Small intestine (tissue), 7 donors: ENCODE measurements at regions not wholly inside any gene's neighbourhood (a gene's known extent, or its start where the extent isn't known, plus 50 kb on each side); places are given as distances from the start of the nearest gene placed in this dataset.

Source experiments
- DNase-seq, 2 donors: peaks; one replicate each; pipeline versions ENCODE4 v3.0.0 to v3.0.0-alpha.2; 2013
- FAIRE-seq: peaks from 2 replicates; lab custom pipeline; 2012; peaks lifted over from hg19 to GRCh38; lab: Jason Lieb, UNC
- H3K27ac ChIP-seq, 3 donors: one replicate each; pipeline ENCODE4 v1.5.1; 2013; ENCODE audit warnings: low read length in 2 of 3, mild to moderate bottlenecking in 2 of 3, control low read depth in 1 of 3, inconsistent platforms in 1 of 3, low read depth in 1 of 3, moderate library complexity in 1 of 3
- H3K27me3 ChIP-seq, 3 donors: one replicate each; pipeline ENCODE4 v1.6.1; 2013; ENCODE audit warnings: low read length in 3 of 3, inconsistent platforms in 1 of 3; ENCODE audit not compliant: control insufficient read depth in 3 of 3, insufficient read depth in 3 of 3
- H3K36me3 ChIP-seq, 3 donors: one replicate each; pipeline ENCODE4 v1.6.1; 2013; ENCODE audit warnings: low read length in 3 of 3, inconsistent platforms in 1 of 3, low read depth in 1 of 3, mild to moderate bottlenecking in 1 of 3, moderate library complexity in 1 of 3; ENCODE audit not compliant: control insufficient read depth in 3 of 3, insufficient read depth in 2 of 3
- H3K4me1 ChIP-seq, 3 donors: one replicate each; pipeline ENCODE4 v1.6.1; 2013; ENCODE audit warnings: low read length in 2 of 3, inconsistent platforms in 1 of 3, low read depth in 1 of 3, mild to moderate bottlenecking in 1 of 3, moderate library complexity in 1 of 3; ENCODE audit not compliant: control insufficient read depth in 3 of 3, insufficient read depth in 2 of 3
- H3K4me3 ChIP-seq, 3 donors: one replicate each; pipeline ENCODE4 v1.5.1; 2013; ENCODE audit warnings: low read length in 3 of 3, control low read depth in 1 of 3, inconsistent platforms in 1 of 3, low read depth in 1 of 3, mild to moderate bottlenecking in 1 of 3, moderate library complexity in 1 of 3
- H3K9me3 ChIP-seq, 2 donors: one replicate each; pipeline ENCODE4 v1.6.1; 2013; ENCODE audit warnings: low read depth in 1 of 2, low read length in 1 of 2; ENCODE audit not compliant: control insufficient read depth in 2 of 2, insufficient read depth in 1 of 2
- WGBS, 3 donors: extraction: QIAGEN DNeasy Blood & Tissue Kit; methylation state at CpG; one replicate each; pipeline ENCODE4 v1.1.7; 2013; 5-methylcytosine and 5-hydroxymethylcytosine counted together
- donor health status: healthy with polysubstance abuse.
- donor health status: control.
- donor health status: control.
- donor health status: Bipolar disorder and iron deficiency.
- donor health status: healthy.

DNA sequence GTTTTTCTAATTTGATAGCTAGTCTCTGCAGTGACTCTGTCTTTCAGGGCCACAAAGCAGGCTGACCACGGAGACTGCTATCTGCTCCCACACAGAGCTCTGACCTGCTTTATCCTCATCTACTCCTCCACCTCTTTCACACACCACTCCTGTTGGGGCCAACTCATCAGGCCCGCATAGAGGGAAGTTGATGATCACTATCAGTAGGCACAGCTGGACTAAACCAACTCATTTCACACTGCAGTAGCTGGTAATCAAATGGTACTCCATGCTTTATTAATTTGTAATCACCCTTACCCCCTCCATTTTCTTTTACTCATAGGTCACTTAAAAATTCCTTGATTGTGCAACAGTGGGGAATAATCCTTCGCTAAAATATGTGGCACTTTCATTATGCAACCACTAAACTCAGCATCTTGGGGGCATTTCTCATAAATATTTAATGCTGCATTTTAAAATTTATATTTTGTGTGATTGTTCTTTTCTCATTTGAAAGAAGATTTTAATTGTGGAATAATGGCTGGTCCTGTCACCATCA lies 249.8 kb upstream of the GCFC2 start:
- no peaks in the 10 kb centered on the region for H3K36me3 ChIP-seq
- no peak overlapping the region for H3K27ac ChIP-seq
- FAIRE-seq: no peak
- H3K4me3 ChIP-seq: no peak overlapping the region
- H3K27me3 ChIP-seq: no peaks in the 10 kb centered on the region
- DNase-seq: no peak
- H3K9me3 ChIP-seq: no peaks in the 10 kb centered on the region
- no peaks in the 10 kb centered on the region for H3K4me1 ChIP-seq
- WGBS, 3 donors: 76 to 82% (median 78%) methylated on average over 3 of the region's 3 CpGs

DNA sequence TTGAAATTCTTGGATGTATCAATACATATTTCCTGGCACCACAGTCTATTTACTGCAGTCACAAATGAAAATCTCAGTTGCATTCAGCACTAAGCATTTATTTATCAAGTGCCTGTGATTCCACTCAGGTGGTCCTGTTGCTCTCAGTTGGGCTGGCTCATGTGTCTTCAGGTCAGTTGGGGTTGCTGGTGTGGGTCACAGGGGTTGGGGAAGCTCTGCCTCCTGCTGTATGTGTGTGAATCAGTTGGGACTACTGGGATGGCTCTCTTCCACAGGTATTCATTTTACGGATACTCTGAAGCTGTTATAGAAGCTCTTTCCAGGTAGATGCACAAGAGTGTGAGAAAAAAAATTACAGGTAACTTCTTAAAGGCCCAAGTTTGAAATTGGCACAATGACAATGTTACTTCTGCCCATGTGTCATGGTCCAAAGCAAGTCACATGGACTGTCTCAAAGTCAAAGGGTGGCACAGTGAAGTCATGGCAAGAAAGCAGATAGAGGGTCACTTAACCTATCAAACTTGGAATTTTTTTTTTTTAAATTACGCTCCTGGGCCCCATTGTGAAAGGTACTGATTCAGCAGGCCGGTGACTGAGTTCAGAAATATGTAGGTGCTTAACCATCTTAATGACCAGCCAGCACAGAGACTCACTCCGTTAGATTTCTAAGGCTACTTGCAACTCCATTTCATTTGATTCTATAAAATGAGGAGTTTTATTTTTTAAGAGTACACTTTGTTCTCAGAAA lies 249.2 kb upstream of the GCFC2 start:
- Histone ChIP-seq H3K4me3 (no peak overlapping the region), H3K36me3 (no peaks in the 10 kb centered on the region), H3K4me1 (no peaks in the 10 kb centered on the region), H3K9me3 (no peaks in the 10 kb centered on the region), H3K27ac (no peak overlapping the region), H3K27me3 (no peaks in the 10 kb centered on the region)
- FAIRE-seq (no peak), DNase-seq (no peak)
- WGBS, 3 donors: 65 to 76% (median 66%) methylated on average over 4 of the region's 4 CpGs

DNA sequence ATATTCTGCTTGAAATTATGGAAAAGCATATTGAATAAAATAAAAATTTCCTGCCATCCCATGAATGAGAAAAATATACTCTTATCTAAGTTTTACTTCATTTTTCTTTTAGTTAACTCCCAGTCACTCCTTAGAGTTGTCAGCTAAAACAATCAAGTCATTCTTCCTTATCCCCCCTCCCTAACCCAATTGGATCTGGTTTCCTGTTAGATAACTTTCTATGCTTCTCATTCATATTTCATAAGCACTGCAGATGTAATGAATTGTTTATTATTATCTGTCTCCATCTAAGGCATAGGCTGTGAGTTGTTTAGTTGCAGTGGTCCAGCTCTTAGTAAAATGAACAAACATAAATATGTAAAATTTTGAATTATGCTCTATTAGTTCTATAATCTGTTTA lies 244.0 kb upstream of the GCFC2 start:
- Histone ChIP-seq H3K4me3 (no peak overlapping the region), H3K27ac (no peak overlapping the region), H3K4me1 (no peaks in the 10 kb centered on the region), H3K36me3 (no peaks in the 10 kb centered on the region), H3K27me3 (no peaks in the 10 kb centered on the region), H3K9me3 (no peaks in the 10 kb centered on the region)
- DNase-seq: no peak
- FAIRE-seq: no peak

- no peak overlapping the region for H3K27ac ChIP-seq
- FAIRE-seq (no peak), DNase-seq (no peak)
- H3K36me3 ChIP-seq: no peaks in the 10 kb centered on the region
- no peaks in the 10 kb centered on the region for H3K9me3 ChIP-seq
- 50 to 65% (median 63%) methylated on average over 1 of the region's 1 CpG for WGBS, 3 donors
- no peak overlapping the region for H3K4me3 ChIP-seq
- no peaks in the 10 kb centered on the region for H3K27me3 ChIP-seq
- no peaks in the 10 kb centered on the region for H3K4me1 ChIP-seq
These were observed 241.5 kb upstream of the GCFC2 start for GRCh38 chr2:75952173-75952572.

DNA sequence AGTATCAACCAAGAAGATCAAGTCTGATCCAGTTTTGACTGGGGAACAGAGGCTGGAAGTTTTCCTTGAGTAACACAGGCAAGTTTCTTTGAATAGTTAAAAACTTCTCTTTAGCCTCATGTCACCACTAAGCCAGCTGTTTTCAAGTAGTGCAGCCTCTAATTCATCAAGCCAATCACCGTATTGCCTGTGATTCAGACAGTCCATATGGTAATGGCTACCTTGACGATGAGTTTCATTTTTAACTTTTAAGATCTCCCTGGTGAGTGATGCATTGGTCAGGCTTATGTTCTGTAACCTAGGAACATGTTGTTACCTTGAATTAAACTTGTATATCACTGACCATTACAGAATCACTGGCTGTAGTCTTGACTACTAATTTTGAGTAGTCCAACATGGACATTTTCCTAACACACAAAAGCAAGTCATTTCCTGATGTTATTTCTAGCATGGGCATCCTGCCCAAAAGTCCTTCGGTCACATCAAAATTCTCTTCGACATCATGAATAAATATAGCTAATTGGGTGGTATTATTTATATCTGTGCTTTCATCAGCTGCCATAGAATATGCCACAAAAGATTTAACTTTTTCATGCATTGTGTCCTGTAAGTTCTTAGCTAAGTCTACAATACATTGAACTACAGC lies 238.8 kb upstream of the GCFC2 start:
- Histone ChIP-seq H3K36me3 (no peaks in the 10 kb centered on the region), H3K27ac (no peak overlapping the region), H3K27me3 (no peaks in the 10 kb centered on the region), H3K4me3 (no peak overlapping the region), H3K9me3 (no peaks in the 10 kb centered on the region), H3K4me1 (no peaks in the 10 kb centered on the region)
- WGBS, 3 donors: 70 to 85% (median 74%) methylated on average over 4 of the region's 4 CpGs
- DNase-seq (no peak), FAIRE-seq (no peak)

DNA sequence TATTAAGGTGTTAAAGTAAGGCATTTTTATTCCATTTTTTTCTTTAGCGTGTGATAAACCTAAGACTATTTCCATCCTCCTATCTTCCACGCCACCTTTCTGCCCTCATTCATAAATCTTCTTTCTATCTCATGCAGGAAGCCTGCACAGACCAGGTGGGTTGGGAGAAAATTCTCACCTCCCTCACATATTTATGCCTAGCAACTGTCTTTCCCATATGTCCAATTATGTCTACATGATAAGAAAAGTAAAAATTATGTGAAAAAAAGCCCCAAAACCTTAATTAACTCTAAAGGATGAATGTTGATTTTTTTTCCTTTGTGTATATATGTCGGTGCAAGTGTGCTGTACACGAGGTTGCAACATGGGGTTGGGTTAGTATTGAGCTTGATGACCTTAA lies 225.6 kb upstream of the GCFC2 start:
- no peaks in the 10 kb centered on the region for H3K27me3 ChIP-seq
- 81 to 85% (median 84%) methylated on average over 4 of the region's 4 CpGs for WGBS, 3 donors
- H3K9me3 ChIP-seq: peaks cover 0 to 4% of the 10 kb centered on the region in 2 donors
- H3K4me1 ChIP-seq: no peaks in the 10 kb centered on the region
- no peak overlapping the region for H3K27ac ChIP-seq
- H3K36me3 ChIP-seq: no peaks in the 10 kb centered on the region
- H3K4me3 ChIP-seq: no peak overlapping the region
- no peak for DNase-seq
- FAIRE-seq: no peak

DNA sequence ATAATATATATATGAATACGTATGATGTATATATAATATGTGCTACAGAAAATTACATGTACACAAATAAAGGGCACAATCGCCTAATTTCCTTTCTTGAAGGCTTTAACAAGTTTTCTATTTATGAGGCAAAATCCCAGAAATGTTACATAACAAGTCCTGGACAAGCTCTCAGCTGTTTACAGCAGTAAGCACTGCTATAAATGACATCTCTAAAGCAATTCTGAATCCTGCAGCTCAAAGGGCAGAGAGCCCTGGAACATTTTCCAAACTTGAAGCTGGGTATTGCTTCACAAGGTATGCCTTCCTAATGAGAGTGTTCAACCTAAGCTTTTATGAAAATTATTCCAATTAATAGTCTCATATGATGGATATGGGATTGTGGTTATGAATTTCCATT lies 222.3 kb upstream of the GCFC2 start:
- WGBS, 3 donors: 45 to 57% (median 57%) methylated on average over 2 of the region's 2 CpGs
- no peaks in the 10 kb centered on the region for H3K36me3 ChIP-seq
- H3K4me3 ChIP-seq: no peak overlapping the region
- H3K4me1 ChIP-seq: no peaks in the 10 kb centered on the region
- H3K9me3 ChIP-seq: no peaks in the 10 kb centered on the region
- FAIRE-seq (no peak), DNase-seq (no peak)
- H3K27ac ChIP-seq: no peak overlapping the region
- no peaks in the 10 kb centered on the region for H3K27me3 ChIP-seq

GRCh38 chr2:75928093-75928492 lies 217.4 kb upstream of the GCFC2 start:
- H3K36me3 ChIP-seq: no peaks in the 10 kb centered on the region
- 80 to 94% (median 92%) methylated on average over 2 of the region's 2 CpGs for WGBS, 3 donors
- H3K4me3 ChIP-seq: no peak overlapping the region
- no peak for FAIRE-seq
- H3K27ac ChIP-seq: no peak overlapping the region
- no peaks in the 10 kb centered on the region for H3K27me3 ChIP-seq
- H3K4me1 ChIP-seq: no peaks in the 10 kb centered on the region
- DNase-seq: no peak
- H3K9me3 ChIP-seq: no peaks in the 10 kb centered on the region
